WTC11 (cell line): ENCODE measurements at regions not wholly inside any gene's neighbourhood (a gene's known extent, or its start where the extent isn't known, plus 50 kb on each side); places are given as distances from the start of the nearest gene placed in this dataset.

Experiments used
- AFF4 ChIP-seq: sonication (generic); formaldehyde crosslinking; IDR thresholded peaks from 2 replicates; pipeline ENCODE4 v1.8.1; 2023; ENCODE audit warnings: mild to moderate bottlenecking, missing genetic modification reagents, borderline replicate concordance
- E2F1 ChIP-seq: sonication (generic); formaldehyde crosslinking; IDR thresholded peaks from 2 replicates; pipeline ENCODE4 v1.8.0; 2022; ENCODE audit warnings: mild to moderate bottlenecking, missing genetic modification reagents
- NR2C2 ChIP-seq: sonication (generic); formaldehyde crosslinking; IDR thresholded peaks from 2 replicates; pipeline ENCODE4 v1.8.0; 2022; ENCODE audit warnings: mild to moderate bottlenecking, missing genetic modification reagents

GRCh38 chr9:121581786-121582600, 69.4 kb upstream of the DAB2IP start:
- TF ChIP-seq NR2C2 (CRISPR knock-in tag) (no peak), AFF4 (no peak), E2F1 (CRISPR knock-in tag) (no peak)
